ENCODE measurements at regions not wholly inside any gene's neighbourhood (a gene's known extent, or its start where the extent isn't known, plus 50 kb on each side); places are given as distances from the start of the nearest gene placed in this dataset.

DNA sequence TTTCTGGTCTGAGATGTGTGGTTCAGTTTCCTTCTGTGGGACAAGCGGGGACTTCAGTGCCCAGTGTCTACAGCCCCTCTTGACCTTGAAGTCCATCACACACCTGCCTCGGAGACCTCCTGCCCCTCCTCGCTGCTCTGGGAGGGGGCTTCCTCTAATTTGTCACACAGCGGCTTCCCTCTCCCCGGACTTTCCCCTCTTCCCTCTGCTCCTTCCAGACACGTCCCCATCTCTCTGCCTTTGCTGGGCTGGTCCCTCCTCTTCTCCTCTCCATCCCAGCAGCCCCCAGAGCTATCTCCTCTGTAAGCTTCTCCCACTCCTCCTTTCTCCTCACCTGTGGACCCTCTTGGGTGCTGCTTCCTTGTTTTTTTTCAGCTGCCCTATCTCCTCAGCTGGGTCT, 122.2 kb upstream of the SORCS3 start:
- no peak for DNase-seq (ENCODE audit: extremely low read depth, low read depth)
- TF ChIP-seq, protein P1, sequence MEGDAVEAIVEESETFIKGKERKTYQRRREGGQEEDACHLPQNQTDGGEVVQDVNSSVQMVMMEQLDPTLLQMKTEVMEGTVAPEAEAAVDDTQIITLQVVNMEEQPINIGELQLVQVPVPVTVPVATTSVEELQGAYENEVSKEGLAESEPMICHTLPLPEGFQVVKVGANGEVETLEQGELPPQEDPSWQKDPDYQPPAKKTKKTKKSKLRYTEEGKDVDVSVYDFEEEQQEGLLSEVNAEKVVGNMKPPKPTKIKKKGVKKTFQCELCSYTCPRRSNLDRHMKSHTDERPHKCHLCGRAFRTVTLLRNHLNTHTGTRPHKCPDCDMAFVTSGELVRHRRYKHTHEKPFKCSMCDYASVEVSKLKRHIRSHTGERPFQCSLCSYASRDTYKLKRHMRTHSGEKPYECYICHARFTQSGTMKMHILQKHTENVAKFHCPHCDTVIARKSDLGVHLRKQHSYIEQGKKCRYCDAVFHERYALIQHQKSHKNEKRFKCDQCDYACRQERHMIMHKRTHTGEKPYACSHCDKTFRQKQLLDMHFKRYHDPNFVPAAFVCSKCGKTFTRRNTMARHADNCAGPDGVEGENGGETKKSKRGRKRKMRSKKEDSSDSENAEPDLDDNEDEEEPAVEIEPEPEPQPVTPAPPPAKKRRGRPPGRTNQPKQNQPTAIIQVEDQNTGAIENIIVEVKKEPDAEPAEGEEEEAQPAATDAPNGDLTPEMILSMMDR (IDR thresholded peaks at IDR 0.05; ENCODE audit: low read depth, low read length) = no peak

DNA sequence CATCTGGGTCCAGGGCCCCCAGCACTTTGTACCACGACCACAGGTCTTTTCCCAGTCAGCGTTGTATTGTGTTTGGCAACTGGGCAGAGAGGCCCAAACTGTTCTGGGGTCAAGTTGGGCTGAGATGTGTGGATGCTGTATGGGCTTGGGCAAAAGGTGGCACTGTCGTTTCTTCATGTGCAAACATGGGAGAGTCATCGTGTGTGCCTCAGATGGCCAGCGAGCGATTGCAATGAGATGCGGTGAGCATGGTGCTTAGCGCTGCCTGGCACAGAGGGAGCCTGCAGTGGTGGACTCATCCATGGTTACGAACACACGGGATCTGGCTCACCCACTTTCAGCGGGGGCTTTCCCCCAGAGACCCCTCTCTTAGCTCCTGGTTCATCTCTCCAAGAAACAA, 120.4 kb upstream of the SORCS3 start:
- TF ChIP-seq, protein P1 (IDR thresholded peaks at IDR 0.05; ENCODE audit: low read depth, low read length) = no peak
- no peak for DNase-seq (ENCODE audit: extremely low read depth, low read depth)

DNA sequence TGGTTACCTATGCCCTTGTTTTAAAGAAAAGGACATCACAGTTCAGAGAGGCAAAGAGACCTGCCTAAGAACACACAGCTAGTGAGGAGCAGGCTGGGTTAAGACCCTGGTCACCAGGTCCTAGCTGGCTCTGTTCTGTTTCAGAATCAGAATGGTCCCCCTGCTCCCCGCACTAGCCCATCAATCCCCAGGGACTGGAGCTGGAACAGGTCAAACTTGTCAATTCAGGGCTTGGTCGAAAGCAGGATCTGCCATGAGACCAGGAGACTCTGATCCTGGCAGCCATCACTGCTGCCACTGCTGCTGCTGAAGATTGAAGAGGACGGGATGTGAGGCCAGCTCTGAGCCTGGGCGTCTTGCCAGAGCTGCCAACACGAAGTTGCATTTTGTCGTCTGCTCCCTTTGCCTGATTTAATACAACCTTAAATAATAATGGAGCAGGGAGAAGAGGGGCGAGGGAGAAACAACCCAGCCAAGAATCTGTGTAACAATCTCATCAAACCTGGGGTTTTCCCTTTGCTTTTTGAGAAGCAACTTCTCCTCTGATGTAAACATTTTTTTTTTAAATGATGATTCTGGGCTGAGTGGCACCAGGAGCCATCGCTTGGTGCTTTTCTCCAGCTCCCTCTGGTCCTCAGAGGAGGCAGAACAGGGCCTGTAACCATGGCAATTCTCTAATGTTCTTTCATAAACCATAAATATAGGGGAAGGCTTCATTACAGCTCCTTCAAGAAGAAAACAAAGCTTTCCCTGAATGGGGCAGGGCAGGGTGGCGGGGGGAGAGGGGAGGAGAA, 119.0 kb upstream of the SORCS3 start:
- TF ChIP-seq, protein P1 (IDR thresholded peaks at IDR 0.05; ENCODE audit: low read depth, low read length) = no peak
- DNase-seq (ENCODE audit: extremely low read depth, low read depth) = no peak

DNA sequence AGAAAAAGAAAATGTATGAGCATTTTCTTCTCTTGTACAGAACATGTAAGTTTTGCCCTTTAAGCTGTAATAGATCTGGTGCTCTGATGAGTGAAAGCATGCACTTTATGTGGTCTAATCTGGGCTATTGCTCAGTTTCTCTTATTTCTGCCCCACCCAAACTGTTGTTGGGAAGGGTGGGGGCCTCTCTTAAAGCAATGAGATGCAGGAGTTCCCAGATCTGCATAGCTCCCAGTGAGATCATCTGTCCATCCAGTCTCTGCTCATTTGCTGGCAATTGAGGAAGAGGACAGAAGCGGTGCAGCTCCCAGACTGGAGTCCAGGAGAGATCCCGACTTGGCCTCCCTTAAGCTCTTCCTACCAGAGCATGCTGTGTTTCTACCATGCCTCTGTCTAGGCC, 114.9 kb upstream of the SORCS3 start:
- TF ChIP-seq, protein P1 (IDR thresholded peaks at IDR 0.05; ENCODE audit: low read depth, low read length) = no peak
- DNase-seq (ENCODE audit: extremely low read depth, low read depth) = no peak

DNA sequence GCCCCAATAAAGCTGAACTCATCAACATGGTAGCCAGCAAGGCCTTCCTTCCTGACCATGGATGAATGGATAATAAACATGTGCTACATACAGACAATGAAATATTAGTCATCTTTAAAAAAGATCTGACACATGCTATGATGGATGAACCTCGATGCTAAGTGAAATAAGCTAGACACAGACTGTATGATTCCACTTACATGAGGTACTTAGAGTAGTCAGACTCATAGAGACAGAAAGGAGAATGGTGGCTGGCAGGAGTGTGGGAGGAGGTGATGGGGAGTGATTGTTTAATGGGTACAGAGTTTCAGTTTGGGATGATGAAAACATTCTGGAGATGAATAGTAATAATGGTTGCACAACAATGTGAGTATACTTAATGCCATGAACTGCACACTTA, 114.1 kb upstream of the SORCS3 start:
- no peak for DNase-seq (ENCODE audit: extremely low read depth, low read depth)
- TF ChIP-seq, protein P1 (IDR thresholded peaks at IDR 0.05; ENCODE audit: low read depth, low read length) = no peak

DNA sequence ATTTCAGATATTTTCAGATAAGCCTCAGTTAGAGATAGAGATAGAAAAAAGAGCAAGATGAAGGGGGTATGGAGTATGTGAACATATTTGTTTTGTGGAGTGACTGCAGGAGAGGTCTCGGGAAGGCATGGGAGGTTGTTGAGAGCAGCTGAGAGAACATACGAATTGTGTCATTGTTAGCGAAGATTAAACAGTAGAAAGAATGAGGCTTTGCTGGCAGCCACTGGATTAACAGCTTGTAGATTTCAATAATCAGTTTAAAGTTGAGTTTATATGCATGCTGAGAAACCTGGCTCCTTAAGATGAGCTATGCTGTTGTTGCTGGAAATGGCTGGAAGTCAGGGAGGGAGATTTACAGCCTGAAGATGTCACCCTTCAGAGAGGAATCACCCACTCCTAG, 100.9 kb upstream of the SORCS3 start:
- no peak for DNase-seq (ENCODE audit: extremely low read depth, low read depth)
- TF ChIP-seq, protein P1 (IDR thresholded peaks at IDR 0.05; ENCODE audit: low read depth, low read length) = no peak

DNA sequence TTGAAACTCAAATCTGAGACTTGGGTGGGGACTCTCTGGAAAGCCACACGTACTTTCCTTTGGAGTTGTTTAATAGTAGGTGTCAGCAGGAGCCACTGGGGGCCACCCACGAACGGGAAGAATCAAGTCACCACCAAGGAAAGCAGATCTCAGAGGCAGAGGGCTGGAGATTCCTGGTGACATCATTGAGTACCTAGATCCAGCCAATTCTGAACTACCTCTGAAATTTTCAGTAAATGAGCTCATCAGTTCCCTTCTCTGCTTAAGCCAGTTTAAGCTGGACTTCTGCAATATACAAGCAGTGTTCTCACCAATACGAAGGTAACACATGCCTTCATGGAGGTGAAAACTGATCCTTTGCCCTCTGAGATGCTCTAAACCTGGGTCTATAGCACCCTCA, 99.3 kb upstream of the SORCS3 start:
- no peak for DNase-seq (ENCODE audit: extremely low read depth, low read depth)
- TF ChIP-seq, protein P1 (IDR thresholded peaks at IDR 0.05; ENCODE audit: low read depth, low read length) = no peak

Data from AG09319 (cell line).